NCI-H748 (cell line): ENCODE measurements at regions not wholly inside any gene's neighbourhood (a gene's known extent, or its start where the extent isn't known, plus 50 kb on each side); places are given as distances from the start of the nearest gene placed in this dataset.

Experiments used
- DNase-seq: peaks from one replicate; lab custom pipeline; 2025; ENCODE audit not compliant: unreplicated experiment; lab: John Stamatoyannopoulos, UW

DNA sequence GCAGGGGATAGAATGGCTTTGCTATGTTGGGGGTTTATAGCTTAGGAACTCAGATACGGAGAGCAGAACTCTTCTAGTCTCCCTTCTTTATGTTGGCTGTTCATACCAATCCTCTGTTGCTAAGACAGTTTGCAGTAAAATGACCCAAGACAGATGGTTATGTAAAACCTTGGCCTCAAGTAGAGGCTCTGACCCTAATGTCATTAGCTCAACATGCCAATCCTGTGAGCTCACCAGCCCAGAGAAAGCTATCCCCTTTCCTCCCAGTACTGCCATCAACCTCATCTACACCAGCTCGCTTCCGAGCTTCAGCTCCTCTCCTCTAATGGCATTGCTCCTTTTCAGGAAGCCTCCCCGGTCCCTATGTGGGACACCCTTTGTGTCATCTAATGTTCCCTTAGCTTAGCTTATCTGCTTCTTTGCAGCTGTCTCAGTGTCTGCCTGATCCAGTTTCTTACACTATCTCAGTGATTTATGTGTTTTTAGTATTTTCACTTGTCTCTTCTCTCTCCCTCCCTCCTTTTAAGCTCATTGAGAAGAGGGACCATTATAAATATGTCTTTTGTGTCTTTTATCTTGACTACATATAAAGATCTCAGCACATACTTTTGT is 281.3 kb upstream of the CLINT1 start:
- DNase-seq, result no peak

DNA sequence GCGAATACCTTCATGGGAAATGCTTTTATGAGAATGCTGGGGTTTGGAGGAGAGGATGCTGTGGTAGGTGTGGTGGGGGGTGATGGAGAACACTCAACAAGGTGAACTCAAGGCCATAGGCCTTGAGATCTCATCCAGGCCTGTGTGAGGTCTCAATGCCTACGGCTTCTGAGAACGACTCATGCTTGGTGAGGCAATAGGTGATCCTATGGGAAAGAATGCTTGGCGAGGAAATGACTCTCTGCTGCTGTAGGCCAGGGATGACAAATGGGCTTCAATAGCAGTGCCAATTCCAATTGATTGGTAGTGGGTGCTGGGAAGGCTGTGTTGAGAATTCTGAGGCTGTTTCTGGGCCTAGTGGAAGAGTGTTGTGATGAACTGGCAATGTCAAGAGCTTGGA is 280.2 kb upstream of the CLINT1 start:
- no peak for DNase-seq

DNA sequence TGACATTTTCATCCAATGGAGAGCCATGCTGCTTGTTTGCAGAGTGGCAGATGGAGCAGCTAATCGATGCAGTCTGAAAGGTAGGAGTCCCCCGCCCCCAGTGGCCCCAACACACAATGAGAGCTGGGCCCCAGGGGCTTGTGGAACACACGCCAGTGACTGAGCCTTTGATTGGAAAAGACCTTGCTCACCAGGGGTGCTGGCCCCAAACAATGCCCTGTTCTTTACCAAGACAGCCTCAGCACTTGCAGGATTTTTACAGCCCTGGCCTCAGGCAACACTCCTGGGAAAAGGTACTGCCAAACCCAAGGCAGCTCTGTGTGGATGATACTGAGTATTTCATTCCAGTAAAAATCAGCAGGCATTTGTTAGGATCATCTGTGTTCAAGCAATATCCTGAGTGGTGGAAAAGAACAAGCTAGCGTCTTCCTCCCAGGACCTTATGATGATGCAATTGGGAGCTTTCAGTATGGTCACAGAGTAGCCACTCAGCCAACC is 276.8 kb upstream of the CLINT1 start:
- DNase-seq, result peak; percentile 96

DNA sequence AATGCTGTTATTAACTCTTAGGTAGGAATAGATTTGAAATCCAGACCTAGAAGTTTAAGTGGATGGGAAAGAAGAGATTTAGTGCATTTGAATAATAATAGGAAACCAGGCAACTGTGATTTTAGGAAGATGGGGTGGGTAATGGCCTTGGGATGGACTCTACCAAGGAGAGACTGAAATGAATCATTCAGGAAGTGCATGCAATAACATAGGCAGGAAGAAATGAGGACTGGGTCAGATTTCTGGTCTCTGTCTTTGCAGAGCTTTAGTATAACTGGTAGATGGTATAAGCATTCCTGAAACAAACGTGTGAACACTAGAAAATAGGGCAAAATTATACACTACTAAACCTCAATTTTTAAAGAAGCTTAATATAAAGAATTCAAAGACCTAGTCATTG is 274.4 kb upstream of the CLINT1 start:
- DNase-seq, result peak; percentile 75

DNA sequence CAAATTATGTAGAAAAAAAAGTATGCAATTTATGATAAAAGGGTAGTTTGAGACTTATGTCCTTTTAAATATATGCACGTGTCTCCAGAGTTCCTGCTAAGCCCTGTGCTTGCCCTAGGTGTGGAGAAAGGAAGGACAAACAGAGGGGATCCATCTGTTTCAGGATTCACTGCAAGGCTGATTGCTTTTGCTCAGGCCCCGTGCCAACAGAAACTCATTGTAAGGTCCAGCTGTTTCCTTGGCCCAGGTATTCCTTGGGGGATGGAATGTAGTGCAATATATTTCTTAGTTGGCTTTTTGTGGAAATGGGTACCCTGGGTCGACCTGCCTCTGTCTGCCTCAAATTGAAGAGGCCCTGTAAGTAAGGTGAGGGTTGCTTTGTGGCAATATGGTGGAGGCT is 268.6 kb upstream of the CLINT1 start:
- DNase-seq, result no peak

DNA sequence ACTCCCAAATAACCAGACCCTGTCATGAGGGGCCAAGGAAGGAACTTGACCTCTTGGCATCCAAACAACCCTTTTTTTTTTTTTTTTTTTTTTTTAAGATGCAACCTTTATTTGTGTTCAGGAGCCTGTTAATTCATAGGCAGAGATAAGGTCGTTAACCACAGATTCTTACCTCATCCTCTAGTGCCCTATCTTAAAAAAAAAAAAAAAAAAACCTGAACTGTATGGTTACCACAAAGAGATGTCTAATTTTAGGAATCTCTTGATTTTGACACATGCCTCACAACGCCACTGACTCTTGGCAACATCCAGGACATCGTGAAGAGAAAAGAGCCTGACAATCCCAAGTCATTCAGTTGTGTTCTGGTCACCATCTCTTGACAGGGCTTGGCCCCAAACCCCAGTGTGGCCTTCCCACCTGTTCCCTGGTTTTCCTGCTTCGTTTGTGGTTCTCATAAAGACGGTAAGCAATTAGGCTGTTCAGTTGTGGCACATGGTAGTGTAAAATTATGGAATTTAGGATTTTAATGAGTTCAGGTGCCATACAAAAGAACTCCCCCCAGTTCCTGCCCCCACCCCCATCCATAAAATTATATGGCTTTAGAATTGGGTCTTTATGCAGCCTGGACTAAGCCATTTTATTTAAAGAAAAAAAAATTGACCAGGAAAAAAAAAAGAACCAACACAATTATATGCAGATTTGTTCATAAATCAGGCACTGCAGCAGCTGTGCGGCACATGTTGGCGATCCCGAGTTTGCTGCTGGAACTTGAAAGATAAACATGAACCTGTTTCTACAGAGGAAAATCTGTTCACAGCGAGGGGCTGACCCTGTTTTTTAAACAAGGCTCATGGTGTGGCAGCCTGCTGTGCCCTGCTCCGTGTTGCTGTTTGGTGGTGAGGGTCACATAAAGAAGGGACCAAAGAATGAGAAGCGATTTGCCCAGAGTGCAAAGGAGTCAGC is 267.8 kb upstream of the CLINT1 start:
- peak; percentile 14 for DNase-seq

DNA sequence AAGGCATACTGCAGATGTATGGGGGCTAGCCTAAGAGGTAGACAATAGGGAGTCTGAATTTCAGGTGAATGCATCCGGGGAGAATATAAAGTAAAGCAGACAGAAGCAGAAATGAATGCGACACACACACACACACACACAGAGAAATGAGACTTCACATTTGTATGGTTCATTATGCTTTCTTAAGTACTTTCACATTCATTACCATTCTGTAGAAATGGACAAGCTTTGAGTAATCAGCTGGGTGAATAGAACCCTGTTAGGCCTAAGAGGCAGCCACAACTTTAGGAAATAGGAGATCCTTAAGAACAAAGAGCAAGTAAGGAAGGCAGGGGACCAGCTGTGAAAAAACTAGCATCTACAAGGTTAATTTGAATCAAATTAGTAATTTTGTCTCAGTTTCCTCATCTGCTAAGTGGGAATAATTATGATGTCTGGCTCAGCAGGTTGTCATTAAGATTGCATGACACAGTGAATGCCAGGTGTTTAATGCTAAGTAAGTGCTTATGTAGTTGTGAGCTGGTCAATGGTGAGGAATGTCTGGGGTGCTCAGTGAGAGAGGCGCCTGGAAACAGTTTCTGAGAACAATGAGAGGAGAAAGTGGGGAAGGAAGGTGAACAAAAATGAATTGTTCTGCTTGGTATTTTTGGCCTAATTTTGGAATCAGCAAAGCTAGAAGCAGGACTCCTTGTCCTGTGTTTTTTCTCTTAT is 265.8 kb upstream of the CLINT1 start:
- no peak for DNase-seq

DNA sequence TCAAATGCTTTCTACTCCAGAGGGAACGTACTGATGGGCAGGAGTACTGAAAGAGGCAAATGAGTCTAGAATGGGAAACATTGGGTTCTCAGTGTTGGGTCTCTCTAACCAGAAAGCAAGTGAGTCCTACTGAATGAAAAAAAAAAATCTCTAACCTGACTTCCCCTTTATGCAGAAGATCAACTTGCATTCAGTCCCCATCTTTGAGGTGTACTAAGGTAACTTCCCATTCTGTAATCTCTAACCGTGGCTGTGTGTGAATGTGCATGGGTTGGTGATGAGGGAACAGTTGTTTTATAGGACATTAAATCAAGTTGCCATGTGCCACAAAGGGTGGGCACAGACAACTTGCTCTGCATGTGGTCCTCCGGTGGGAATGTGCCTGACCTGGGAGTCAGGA is 264.6 kb upstream of the CLINT1 start:
- DNase-seq, result no peak

DNA sequence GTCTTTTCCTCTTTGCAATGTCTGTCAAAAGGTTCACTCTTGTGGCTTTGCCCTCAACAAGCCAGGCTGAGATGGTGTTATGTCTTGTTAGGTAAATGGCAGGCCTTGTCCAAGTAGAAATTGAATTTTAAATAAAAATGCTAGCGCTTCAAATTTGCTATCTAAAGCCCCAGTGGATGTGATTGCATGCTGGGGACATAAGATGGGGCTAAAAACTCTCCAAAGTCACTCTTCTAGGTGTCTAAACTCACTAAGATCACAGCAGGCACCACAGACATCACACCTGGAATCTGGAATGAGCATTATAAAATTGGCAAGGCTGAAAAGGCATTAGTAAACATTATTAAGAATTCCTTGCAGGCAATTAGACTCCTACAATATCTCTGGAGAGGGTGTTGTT is 262.7 kb upstream of the CLINT1 start:
- DNase-seq, result peak; percentile 36

DNA sequence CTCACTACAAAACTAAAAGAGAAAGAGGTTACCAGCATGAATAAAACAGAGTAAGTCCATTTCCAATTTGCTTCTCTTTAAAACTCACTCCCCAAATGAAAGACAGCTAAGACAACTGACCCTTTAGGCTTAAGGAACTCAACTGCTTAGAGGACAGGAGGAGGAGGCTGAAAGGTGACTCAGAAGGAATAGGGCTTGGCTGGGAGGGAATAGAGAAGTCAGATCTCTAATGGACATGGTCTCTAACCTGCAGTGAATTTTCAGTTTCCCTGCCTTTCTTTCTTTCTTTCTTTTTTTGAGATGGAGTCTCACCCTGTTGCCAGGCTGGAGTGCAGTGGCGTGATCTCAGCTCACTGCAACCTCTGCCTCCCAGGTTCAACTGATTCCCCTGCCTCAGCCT is 261.8 kb upstream of the CLINT1 start:
- DNase-seq, result no peak

DNA sequence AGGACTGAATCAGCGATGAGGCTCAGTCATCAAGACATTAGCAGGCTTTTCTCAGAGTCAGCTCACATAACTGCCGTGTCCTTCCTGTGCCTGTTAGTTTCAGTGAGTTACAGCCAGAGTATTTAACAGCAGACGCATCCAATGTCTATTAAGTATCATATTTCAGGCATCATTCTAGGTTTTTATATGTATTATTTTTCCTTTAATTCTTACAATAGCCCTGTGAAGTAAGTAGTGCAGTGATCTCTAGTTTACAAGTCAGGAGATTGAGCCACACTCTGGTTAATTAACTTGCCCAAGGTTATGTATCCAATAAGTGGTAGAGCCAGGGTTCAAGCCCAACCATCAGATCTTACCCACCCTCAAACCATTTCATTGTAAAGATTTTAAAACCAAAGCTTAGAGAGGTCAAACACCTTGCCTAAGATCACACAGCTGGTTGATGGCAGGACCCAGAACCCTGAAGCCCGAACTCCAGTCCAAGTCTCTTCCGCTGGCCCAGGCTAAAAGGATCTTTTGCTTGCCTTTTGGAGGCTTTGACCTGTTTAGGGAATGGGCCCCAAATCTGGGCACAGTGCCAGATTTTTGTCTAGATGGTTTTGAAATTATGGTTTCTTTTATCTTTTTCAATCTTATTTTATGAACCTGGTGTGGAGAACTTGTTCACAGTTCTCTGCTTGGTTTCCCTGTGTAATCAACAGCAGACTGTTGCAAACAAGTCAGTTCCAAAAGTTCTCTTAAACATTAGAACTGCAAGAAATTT is 261.2 kb upstream of the CLINT1 start:
- no peak for DNase-seq

DNA sequence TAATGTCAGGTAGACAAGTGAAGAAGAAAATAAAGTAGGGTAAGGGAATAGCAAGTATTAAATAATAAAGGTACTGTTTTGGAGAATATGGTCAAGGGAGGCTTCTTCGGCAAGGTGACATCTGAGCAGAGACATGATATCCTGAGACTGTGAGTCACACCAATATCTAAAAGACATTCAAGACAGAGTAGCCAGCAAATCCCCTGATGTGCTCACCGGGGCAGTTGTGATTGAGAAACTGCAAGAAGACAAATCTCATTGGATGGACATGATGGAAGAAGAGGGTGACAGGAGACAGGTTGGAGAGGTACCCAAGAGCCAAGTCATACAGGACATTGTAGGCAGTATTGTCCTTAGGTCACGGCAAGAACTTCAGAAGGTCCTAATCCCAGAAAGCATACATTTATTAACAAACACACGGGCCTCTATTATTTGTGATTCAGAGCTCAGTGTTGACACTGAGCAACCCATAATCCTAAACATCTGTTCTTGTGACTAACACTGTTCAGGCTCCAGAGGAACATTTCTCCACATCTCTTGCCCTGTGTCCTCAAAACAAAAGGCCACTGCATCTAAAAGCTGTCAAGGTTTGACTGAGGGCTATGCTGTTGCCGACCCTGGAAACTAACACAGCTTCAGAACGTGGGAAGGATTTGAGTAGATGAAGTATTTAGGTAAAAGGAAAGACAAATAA is 258.7 kb upstream of the CLINT1 start:
- no peak for DNase-seq

DNA sequence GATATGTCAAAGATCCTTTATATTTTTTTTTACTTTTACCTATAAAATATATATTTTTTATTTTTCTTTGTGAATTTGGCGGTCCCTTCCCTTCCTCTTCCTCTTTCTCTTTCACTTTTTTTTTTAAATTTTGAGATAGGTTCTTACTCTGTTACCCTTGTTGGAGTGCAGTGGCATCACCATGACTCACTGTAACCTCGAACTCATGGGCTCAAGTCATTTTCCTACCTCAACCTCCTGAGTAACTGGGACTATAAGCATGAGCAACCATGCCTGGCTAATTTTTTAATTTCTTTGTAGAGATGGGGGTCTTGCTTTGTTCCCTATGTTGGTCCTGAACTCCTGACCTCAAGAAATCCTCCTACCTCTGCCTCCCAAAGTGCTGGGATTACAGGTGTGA is 258.0 kb upstream of the CLINT1 start:
- no peak for DNase-seq

DNA sequence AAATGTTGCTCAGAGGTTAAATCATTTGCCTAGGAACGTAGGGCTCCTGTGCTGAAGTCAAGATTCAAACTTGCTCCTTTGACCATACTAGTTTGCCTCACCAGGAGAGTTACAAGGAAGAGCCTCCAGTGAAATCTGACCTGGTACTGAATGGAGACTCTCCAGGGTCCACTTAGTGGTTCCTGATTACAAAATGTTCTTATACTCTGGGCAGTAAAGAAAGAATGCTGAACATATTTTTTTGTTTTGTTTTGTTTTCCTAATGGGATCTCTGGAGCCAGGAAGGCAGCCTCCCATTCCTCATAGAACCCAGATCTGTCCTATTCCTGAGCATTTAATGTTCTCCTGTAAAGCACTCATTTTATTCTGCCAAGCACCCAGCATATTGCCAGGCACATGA is 256.5 kb upstream of the CLINT1 start:
- no peak for DNase-seq

DNA sequence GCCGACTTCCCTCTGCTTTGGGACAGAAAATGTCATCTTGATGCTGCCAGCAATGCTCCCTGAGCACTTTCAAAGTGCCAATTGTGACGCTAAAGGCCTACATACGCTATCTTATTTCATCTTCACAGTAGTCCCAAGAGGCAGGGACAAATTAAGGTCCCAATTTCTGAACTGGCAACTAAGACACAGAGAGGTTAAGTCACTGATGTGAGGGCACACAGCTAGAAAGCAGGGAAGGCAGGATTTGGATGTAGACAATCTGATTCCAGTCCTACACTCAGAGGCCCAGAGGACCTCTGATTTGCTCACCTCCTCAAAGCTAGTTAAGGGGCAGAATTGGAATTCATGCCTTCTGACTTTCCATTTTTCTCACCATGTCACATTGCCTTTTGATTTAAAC is 249.2 kb upstream of the CLINT1 start:
- no peak for DNase-seq

DNA sequence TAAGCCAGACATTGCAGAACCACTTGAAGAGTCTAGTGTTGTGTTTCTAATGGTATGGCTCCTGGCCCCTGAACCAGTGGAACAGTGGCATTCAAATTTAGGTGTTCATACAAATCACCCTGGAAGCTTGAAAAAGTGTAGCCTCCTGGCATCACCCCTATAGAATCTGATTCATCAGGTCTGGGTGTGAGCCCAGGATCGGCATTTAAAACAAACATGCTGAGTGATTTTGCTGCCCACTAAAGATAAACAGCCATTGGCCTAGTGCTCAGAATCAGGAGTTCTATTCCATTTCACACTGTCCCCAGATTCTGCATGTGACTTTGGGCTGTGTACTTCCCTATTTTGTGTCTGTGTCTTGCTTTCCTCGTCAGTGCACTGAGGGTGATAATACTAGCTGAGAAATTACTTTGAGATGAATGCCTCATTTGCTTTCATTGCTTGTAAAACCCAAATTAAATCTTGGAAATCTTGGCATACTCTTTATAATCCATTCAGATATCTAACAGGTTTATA is 241.5 kb upstream of the CLINT1 start:
- DNase-seq, result no peak

DNA sequence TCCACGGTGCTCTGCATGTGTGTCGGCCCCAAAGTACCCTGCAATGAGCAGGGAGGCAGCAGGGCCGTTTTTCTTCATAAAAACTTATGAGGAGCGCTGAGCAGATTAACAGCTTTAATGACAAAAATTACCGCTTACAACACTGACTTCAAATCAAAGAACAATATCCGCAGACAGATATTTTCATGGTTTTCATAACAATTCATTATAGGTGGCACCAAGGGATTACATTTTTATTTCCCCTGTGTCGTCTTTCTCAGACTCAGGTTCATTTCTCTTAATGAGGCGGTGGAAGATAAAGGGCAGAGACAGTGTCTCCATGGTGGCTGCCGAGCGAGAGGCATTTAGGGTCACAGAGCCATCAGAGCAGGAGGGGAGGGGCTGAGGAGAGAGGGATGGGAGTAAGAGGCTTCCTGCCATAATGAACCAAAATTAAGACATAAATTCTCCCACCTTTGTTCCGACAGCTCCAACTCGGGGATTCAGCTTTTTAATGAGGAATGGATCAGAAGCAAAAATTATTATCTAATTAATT is 240.7 kb upstream of the CLINT1 start:
- no peak for DNase-seq

DNA sequence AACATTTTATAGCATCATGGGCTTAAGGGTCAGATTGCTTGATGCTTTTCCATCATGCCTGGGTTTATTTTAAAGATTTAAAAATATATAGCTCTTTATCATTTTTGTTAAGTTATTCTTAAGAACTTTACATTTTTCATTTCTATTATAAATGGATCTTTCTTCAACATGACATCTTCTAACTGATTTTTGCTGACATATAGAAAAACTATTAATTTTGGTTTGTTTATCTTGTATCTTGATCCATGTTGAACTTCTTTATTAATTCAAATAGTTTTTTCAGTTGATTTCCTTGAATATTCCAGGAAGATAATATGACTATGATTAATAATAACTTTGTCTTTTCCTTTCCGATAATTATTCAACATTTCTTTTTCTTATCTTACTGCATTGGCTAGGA is 237.9 kb upstream of the CLINT1 start:
- no peak for DNase-seq

DNA sequence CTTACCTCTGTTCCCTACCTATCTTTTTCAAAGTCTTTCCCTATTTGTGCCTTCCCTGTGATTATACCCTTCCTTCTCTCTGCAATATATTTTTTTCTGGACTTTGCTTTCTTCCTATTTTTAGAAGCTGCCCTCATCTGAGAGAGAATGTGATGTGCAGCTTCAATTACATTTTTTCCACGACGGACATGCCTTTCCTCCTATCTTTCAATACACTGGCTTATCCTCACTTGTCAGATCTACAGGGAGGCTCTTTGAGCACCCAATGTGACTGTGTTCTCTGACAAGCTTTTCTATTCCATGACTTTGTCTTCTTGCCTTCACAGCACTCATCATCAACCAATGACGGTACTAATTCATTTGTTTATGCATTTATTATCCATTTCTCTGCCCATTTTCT is 227.9 kb upstream of the CLINT1 start:
- DNase-seq, result no peak

DNA sequence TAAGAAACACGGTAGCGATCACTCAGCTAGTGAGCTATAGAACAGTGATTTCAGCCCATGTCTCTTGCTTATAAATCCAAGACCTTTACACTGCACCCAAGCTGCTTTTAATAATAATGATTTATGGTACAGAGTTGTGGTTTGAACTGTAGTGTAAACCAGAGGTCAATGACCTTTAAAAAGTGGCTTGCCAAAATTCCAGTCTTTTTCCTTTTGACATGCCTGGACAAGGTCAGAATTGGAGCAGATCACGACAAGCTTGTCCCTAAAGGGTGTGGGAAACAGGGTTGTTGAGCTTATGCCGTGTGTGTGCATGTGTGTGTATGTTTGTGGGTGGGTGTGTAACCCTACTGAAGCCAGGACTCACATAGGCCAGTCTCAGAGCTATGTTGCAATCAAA is 225.3 kb upstream of the CLINT1 start:
- no peak for DNase-seq
